Fibroblast of skin of left quadriceps (primary cell): ENCODE measurements at regions not wholly inside any gene's neighbourhood (a gene's known extent, or its start where the extent isn't known, plus 50 kb on each side); places are given as distances from the start of the nearest gene placed in this dataset.
"Not testable (repeated sequence)": the region's sequence is repeated elsewhere in the genome, so short reads cannot be mapped to it uniquely, and the experiment has no call there.

Experiments
- DNase-seq, 2 experiments: peaks; one replicate each; pipeline ENCODE4 v3.0.0-alpha.2; 2013; ENCODE audit warnings: low read depth in 2 of 2

DNA sequence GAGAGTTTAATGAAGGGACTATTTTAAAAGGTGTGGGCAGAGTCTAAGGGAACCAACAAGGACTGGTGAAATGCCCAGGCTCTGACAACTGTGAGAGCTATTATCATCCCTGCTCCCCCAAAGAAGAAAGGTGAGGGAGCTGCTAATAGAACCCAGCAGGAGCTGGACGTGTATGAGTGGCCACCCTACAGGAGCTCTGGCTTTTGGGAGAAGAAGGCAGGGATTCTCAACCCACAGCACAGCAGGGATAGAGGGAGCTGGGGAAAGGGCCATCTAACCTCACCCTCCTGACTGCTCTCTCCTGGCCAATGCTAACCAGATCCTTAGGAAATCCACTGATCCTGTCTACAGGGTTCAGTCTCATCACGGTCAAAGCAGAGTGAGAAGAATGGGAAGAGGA, 57.1 kb downstream of the GRIN2B start:
- DNase-seq: no peak

DNA sequence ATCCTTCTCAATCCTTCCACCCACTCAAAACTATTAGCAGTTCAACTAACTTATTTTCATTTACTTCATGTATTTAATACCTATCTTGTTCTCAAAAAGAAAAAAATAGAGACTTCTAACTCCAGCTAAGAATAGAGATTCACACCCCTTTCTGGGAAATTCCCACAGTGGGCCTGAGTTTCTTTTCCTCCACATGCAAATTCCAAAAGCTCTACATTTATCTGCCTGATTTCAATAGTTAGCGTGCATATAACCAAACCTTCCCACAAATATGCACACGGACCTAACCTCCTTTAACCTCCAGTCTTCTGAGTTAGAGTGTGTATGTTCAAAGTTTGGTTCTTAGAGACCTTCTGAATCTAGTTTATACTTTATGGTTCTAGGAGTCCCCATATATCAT, 62.5 kb downstream of the GRIN2B start:
- no peak for DNase-seq

DNA sequence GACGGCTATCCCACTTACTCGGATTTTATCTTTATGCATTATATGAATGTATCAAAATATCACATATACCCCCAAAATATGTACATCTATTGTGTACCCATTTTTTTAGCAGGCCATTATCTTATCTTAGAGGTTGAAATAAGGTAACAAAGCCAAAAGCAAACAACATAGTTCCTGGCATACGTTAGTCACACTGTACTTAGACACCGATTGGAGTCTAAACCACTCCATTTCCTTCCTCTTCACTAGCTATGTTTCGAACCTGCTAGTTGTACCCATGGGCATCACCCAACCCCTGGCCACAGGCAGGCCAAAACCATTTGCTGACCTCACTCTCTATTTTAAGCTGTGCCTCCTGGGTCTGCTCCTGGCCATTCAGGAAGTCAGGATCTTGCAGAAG, 66.3 kb downstream of the GRIN2B start:
- no peak for DNase-seq

DNA sequence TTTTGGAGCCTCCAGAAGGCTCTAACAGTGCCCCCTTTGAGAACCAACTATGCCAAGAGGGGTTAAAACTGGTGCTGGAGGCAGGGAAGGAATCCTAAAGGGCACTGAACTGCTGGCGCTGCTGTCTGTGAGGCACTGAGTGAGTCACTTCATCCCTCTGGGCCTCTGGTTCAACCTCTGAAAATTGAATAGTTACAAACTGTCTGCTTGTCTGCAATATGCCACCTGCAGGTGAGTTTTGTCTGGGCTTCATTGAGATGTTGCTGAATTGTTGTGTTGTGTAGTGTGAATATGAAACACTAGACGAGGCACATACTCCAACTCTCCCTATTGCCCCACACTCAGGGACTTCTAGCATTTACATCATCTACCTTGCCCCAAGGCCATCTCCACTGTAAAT, 68.0 kb downstream of the GRIN2B start:
- DNase-seq: no peak

DNA sequence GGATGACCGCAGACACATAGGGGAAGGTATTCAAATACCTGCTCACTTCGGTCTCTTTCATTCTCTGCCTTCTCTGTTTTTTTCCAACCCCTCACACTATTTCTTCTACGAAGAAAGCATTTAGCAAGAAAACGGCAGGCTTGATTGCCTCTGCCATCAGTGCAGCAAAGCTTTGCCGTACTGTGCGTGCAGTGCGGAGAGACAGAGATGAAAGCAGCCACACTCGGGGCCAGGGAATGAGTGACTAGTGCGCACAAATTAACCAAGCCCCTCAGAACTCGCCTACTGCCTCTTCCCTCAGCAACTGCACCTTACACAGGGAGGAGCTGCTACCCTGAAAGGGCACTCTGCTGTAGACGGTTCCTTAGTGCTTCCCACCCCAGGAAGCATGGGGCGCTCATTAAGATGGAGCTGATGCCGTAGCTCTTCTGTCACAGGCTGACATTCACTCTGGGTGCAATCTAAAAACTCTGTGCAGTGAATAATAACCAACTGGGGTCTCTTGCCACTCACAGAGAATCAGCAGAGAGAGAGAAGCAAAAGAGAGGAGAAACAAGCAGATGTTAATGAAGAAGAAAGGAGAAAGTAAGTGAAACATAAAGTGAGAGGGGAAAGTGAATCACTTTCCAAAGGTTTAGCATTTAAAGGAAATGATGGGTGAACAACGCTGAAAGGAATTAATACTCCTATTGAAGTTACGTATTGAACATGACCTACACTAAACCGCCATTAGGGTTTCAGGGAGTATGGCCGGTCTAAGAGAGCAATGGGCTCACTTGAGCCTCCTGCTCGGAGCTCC, 69.4 kb downstream of the GRIN2B start:
- DNase-seq: no peak

DNA sequence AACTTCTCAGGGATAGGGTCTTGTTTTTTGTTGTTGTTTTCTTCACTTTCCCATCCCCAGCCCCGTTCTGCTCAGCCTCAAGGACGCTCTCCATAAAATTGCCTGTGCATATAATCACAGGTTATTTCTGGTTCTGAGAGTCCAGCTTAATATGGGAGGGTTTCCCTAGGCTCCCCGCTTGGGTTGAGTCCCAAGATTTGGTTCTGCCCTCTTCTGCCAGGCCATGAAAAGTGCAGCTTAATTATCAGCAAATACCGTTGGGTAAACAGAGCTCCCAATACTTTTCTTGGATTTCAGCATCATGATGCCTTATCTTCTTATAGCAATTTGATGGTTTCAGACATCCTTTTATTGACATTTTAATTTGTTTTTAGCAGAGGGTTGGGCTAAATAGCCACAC, 75.6 kb downstream of the GRIN2B start:
- DNase-seq: no peak

DNA sequence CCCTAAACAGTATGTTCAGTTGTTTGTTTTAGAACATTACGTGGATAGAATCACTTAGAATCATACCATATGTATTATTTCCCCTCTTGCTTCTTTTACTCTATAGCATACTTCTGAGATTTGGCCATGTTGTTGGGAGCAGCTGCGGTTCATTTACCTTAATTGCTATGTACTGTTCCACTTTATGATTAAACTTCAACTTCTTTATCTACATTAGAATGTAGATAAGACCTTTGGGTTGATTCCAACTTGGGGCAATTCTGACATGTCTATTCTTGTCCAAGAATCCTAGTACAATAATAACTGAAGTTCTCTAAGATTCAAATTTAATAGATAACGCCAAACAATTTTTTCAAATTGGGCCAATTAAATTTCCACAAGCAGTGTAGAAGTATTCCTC, 80.7 kb downstream of the GRIN2B start:
- no peak for DNase-seq

DNA sequence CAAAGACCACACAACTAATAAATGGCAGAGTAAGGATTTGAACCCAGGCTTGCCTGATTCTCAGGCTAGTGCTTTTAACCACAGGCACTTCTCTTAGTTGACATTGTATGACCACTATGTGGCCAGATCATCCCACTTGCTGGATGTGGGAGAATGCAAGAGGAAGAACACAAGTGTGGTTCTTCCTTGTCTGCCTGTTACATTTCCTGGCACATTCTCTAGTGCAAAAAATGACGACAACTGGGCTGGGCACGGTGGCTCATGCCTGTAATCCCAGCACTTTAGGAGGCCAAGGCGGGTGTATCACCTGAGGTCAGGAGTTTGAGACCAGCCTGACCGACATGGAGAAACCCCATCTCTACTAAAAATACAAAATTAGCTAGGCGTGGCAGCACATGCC, 83.0 kb downstream of the GRIN2B start:
- not testable (repeated sequence) for DNase-seq

DNA sequence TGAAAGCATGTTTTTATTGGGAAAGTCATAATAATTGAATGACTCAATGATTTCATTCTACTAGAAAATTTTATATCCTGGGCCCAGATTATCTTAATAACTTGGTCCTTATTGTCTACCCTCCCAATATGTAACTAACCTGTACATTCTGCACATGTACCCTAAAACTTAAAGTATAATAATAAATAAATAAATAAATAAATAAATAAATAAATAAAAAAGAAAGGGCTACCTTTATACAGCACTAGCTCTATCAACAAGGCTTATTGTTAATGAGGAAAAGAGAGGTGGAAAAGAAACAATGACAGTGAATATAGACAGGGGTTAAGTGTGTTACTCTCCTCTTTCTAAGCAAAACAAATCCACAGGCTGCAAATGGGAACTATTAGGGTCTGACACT, 83.6 kb downstream of the GRIN2B start:
- DNase-seq: no peak

DNA sequence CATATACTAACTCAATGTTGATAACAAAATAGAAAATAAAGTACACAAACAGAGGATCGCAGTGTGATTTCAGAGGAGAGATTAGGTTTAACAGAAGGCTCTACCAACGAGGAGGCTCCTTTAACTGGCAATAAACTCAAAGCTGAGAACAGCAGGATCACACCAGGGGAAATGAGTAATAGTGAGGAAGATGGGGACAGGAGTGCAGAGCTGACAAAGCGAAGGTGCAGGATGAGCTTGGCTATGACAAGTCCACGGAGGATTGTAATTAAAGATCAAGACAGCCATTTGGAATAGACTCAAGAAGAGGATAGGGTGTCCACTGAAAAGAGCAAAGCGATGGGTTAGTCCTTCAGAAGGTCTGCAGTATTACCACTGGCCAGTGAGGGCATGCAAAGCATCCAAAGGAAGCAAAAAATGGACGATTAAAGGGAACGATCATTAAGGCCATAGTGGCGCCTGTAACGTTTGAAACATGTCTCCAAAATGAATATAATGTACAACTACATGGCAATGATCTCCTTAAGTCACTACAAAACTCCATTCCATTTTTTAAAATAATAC, 85.3 kb downstream of the GRIN2B start:
- DNase-seq: no peak

DNA sequence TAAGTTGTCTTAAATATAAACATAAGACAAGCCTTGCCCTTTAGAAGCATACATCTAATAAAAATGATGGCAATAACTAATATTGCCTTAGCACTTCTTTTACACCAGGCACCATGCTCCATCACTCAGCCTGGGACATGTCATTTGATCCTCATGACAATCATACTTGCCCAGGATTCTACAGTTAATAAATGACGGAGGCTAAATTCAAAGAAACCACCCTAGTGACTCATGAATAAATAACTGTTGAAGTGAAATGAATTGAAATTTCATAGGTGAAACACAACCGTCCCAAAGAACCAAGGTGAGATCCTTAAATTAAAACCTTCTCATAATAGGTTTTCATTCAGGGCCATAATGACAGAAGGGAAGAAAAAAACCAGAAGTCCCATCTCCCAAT, 89.5 kb downstream of the GRIN2B start:
- DNase-seq: no peak

DNA sequence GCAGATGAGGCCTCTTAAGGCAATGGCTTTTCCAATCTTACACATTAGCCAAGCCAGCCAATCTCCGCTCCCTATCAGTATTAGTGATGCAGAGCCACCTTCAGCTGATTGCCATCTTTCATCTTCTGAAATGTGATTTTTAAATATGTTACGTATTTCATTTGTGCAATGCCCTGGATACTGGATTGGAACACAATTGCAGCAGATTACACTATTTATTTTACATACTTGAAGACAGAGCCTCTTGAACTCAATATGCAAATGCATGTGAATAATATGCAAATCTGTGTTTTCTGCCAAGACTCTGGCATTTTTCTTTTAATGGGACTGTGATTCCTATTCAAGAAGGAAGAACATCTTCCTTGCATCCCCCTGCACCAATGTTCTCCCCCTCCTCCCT, 90.5 kb downstream of the GRIN2B start:
- DNase-seq: no peak

DNA sequence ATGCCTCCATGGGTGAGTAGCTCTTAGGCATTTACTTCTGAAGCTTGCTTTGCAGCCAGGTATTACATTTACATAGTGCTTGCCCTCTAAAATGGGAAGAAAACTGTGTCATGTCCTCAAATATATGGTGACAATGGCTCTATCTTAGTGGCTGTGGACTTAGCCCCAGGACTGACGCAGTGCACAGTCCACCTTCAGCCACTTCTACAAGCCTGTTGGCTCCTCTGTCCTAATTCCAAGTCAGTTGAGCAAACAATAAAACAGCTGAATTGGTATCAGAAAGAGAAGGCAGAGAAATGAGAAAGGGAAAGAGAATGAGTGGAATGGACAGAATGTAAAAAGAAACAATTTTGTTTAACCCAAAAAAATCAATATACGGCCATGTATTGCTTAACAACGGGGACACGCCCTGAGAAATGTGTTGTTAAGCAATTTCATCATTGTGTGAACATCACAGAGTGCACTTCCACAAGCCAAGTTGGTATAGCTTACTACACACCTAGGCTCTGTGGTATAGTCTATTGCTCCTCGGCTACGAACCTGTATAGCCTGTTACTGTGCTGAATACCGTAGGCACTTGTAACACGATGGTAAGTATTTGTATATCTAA, 93.5 kb downstream of the GRIN2B start:
- no peak for DNase-seq

DNA sequence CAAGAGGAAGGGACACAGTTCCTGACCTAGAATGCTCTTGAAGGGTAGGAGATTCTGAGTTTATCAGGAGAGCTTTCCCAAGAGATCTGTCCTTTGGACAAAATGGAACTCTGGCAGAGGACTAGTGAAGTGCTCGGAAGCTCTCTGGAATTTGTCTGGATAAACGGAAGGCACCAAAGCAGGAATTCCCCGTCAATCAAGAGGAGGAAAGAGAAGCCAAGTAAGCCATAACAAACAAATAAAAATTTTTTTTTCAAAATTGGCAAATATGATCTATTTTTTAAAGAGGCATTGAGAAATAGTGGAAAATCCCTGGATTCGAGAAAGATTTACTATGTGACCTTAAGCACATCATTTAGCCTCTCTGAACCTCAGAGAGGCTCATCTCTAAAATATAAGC, 99.2 kb downstream of the GRIN2B start:
- no peak for DNase-seq

DNA sequence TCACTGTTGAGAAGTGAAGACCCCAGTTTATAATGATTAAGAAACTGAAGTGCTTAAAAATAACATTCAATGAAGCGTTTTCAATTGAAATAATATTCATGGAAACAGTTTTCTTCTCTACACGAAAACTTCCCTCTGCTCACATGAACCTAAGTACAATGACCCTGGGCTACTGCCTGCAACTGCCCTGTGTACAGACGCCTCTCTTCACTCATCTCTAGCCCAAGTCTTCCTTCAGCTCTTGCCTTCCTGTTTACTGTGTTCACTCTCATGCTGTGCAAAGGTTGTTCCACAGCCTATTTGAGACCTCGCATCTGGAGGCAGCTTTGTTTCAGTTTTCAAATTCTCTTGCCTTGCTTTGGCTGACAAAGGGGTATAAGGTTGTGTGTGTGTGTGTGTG, 100.8 kb downstream of the GRIN2B start:
- no peak for DNase-seq

DNA sequence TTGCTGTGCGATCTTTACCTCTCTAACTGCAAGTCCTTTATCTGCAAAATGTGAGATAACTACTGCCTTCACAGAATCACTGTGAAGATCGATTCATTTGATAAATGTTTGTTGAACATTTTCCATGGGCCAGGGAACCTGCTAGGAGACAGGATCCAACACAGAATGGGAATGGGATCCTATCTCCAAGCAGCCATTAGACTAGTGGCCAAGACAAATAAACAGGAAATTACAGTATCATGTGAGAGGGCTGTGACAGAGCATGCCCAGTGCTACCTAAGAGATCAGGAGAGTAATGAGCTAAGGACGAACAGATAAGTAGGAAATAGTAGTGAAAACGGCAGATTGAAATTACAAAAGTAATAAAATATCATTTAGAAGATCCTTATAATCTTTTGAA, 105.7 kb downstream of the GRIN2B start:
- DNase-seq: no peak

DNA sequence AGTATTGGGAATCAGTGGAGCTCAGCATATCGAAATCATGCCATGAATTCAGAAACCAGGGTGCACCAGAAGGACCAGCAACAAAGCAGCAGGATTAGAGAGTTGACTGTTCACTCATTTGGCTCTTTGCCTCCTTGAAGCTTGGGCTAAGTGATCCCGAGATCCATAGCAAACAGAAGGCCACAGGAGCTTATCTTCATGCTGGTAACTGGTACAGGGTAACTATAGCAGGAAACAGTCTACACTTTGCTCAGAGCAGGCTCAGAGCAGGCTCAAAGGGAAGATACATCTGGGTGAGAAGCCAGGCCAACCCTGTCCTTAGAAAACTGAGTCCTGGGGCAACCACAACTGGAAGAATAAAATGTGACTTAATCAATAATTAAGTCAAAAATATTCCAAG, 111.1 kb downstream of the GRIN2B start:
- no peak for DNase-seq

DNA sequence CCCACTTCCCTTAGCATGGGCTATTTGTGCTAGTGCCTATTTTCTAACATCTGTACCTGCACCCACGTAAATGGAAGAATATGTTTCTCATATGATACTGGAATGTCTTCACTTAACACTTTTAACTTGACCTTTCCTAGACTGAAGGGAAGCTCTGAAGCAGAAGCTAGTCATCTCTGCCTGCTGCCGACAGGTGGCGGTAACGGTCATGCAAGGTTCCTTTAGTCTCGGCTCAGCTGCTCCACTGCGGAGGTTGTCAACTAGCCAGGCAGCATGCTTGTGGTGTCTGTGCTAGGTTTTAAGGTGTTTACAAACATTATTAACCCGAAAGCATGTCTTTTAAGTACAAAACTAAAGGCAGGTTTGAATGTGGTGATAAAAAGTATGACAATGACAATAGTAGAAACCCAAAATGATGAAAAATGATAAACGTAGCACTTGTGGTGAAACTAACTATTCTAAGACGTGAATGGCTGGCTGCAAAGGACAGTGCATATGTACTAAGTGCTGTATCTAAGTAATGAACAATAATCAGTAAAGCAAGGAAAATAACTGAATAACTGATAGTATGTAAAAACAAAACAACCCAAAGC, 117.2 kb downstream of the GRIN2B start:
- peak; percentile 23 to 36 for DNase-seq

DNA sequence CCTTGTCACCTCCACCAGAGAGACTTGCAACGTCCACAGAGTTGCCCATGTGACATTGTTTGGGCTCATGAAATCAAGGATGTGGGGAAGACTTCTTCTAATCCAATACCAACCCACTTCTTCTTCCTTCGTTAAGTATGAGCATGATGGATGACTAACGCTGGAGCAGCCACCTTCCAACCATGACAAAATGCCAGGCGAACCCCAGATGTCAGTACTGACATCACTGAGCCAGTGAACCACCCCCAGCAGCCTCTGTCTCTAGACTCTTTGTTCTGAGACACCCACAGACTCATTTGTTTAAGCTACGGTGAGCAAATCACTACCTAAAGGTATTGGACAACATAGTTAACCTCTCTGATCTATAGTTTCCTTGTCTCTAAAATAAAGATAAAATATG, 123.7 kb downstream of the GRIN2B start:
- no peak for DNase-seq

DNA sequence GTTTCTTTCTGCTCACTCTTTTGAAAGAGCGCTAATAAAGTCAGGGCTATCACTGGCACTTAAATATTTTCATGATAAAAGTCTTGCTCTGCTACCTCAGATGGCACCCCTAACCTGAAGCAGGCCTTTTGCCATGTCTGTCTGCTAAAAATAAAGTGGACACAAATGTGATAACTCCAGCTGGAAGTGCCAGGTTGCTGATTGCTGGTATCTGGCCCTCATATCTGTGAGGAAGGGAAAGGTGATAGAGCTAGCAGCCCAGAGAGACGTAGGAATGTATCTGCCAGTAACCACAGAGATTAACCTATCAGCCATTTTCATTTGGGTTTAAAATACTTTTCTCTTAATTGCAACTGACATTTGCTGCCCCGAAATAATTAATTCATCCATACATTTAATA, 127.9 kb downstream of the GRIN2B start:
- no peak for DNase-seq

DNA sequence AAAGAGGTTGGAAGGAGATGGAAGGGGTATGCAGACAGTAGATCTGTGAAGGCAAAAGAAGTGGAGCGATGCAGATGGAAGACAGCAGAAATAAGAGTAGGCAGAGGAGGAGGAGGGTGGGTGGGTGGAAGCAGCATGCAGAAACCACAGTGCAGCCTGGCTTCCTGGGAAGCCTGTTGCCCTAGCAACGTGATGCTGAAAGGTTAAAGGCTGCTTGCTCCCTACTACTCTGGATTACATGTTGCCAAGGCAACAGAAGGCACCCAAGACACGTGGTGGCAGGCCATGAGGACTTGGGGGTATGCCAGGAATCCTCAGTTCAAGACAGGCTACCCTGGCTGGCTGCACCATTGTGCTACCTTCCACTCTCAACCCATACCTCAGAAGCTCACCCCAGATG, 129.6 kb downstream of the GRIN2B start:
- no peak for DNase-seq

DNA sequence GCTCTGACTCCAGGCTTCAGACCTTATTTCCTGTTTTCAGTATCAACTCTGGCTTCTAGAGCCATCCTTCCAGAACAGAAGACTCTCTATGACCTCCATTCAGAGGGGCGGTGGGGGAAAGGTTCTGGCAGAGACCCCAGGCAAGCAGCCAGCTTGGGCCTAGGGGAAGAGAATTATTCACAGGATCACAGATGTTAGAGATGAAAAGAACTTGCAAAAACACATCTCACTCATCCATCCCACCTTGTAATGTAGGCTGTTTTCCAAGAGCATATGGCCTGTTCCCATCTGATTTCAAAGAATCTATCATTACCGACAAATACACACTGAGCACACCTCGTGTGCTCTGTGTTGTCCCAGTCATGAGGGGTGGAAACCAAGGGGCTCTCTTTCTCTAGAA, 131.9 kb downstream of the GRIN2B start:
- no peak for DNase-seq

DNA sequence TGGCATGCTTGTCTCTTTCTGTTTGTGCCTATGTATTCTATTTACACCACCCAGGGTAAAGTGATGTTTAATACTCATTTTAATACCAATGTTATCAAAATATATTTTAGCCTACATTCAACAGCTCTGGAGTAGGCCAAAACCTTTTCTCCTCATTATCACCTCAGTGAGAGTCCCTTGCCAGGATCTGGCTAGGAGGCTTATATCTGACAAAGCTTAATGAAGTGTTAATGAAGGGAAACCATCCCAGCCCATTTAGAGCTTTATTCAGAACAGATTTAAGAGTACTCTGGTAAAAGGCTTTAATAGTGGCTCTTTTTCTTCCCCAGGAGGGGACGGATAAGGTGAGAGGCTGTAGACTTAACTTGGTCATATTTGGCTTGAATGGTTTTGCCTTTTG, 137.6 kb downstream of the GRIN2B start:
- no peak for DNase-seq
